ENCODE measurements at regions not wholly inside any gene's neighbourhood (a gene's known extent, or its start where the extent isn't known, plus 50 kb on each side); places are given as distances from the start of the nearest gene placed in this dataset.

GRCh38 chr2:221161186-221161585 is 410.9 kb downstream of the EPHA4 start:
- H4K20me1 ChIP-seq (ENCODE audit: low read length), result no peaks in the 10 kb centered on the region
- H2AFZ ChIP-seq (ENCODE audit: low read length), result no peak overlapping the region
- intact Hi-C loops (cut with micrococcal nuclease), result no loop called here
- H3K9me3 ChIP-seq (ENCODE audit: low read length), result no peaks in the 10 kb centered on the region
- POLR2A ChIA-PET (ENCODE audit: unreplicated experiment), result no interaction called here
- DNase-seq, result no peak
- no peaks in the 10 kb centered on the region for H3F3A ChIP-seq (ENCODE audit: low read length, unreplicated experiment)
- no TSS peak for BruUV-seq (replicated peaks)
- H3K27me3 ChIP-seq (ENCODE audit: low read length), result peaks cover 4% of the 10 kb centered on the region; the same call in 1 of the 2 replicates
- no peaks in the 10 kb centered on the region for H3K4me1 ChIP-seq (ENCODE audit: insufficient read depth, low read length)
- no peak overlapping the region for H3K9ac ChIP-seq (ENCODE audit: low read length)
- H3K79me2 ChIP-seq (ENCODE audit: low read length), result no peaks in the 10 kb centered on the region
- CTCF ChIA-PET, result no interaction called here
- no peak for ATAC-seq
- no peak overlapping the region for H3K4me3 ChIP-seq (ENCODE audit: low read length)
- TF ChIP-seq EZH2phosphoT487 (IDR thresholded peaks at IDR 0.05; ENCODE audit: borderline replicate concordance, low read length) (no peak), EZH2 (IDR thresholded peaks at IDR 0.05; ENCODE audit: low read length, unreplicated experiment) (no peak), CTCF (conservative IDR thresholded peaks at IDR 0.05; ENCODE audit: low read depth, low read length) (no peak)
- no peaks in the 10 kb centered on the region for H3K36me3 ChIP-seq (ENCODE audit: low read depth, low read length)
- H3K4me2 ChIP-seq (ENCODE audit: low read length), result no peak overlapping the region
- H3K9me2 ChIP-seq (replicated peaks; ENCODE audit: low read length), result no peaks in the 10 kb centered on the region
- no peak overlapping the region for H3K27ac ChIP-seq (ENCODE audit: low read length)

- no peak for TF ChIP-seq CTCF (conservative IDR thresholded peaks at IDR 0.05; ENCODE audit: low read depth, low read length)
- no TSS peak for BruUV-seq (replicated peaks)
- no peak for ATAC-seq
These were observed 405.8 kb downstream of the EPHA4 start for GRCh38 chr2:221166292-221166691.

GRCh38 chr2:221167561-221167960 is 404.5 kb downstream of the EPHA4 start:
- Histone ChIP-seq H3K36me3 (ENCODE audit: low read depth, low read length) (no peaks in the 10 kb centered on the region), H3F3A (ENCODE audit: low read length, unreplicated experiment) (no peaks in the 10 kb centered on the region), H3K9me3 (ENCODE audit: low read length) (no peaks in the 10 kb centered on the region), H4K20me1 (ENCODE audit: low read length) (no peaks in the 10 kb centered on the region), H3K4me1 (ENCODE audit: insufficient read depth, low read length) (no peaks in the 10 kb centered on the region), H2AFZ (ENCODE audit: low read length) (no peak overlapping the region), H3K79me2 (ENCODE audit: low read length) (no peaks in the 10 kb centered on the region), H3K4me3 (ENCODE audit: low read length) (no peak overlapping the region), H3K9ac (ENCODE audit: low read length) (no peak overlapping the region), H3K27ac (ENCODE audit: low read length) (no peak overlapping the region), H3K27me3 (ENCODE audit: low read length) (0 out of 2 replicates have a peak, but pooled peaks cover 11% of the 10 kb centered on the region), H3K4me2 (ENCODE audit: low read length) (no peak overlapping the region), H3K9me2 (replicated peaks; ENCODE audit: low read length) (no peaks in the 10 kb centered on the region)
- POLR2A ChIA-PET (ENCODE audit: unreplicated experiment), result no interaction called here
- intact Hi-C loops (cut with micrococcal nuclease), result no loop called here
- TF ChIP-seq CTCF (conservative IDR thresholded peaks at IDR 0.05; ENCODE audit: low read depth, low read length) (no peak), EZH2 (IDR thresholded peaks at IDR 0.05; ENCODE audit: low read length, unreplicated experiment) (no peak), EZH2phosphoT487 (IDR thresholded peaks at IDR 0.05; ENCODE audit: borderline replicate concordance, low read length) (no peak)
- DNase-seq, result no peak
- no TSS peak for BruUV-seq (replicated peaks)
- CTCF ChIA-PET, result no interaction called here
- ATAC-seq, result no peak

More at GRCh38 chr2:221166292-221166691, 405.8 kb downstream of the EPHA4 start:
- Histone ChIP-seq H3K79me2 (ENCODE audit: low read length) (no peaks in the 10 kb centered on the region), H3K9me2 (replicated peaks; ENCODE audit: low read length) (no peaks in the 10 kb centered on the region), H3K27ac (ENCODE audit: low read length) (no peak overlapping the region), H3K27me3 (ENCODE audit: low read length) (no peaks in the 10 kb centered on the region), H3K4me1 (ENCODE audit: insufficient read depth, low read length) (no peaks in the 10 kb centered on the region), H4K20me1 (ENCODE audit: low read length) (no peaks in the 10 kb centered on the region), H3F3A (ENCODE audit: low read length, unreplicated experiment) (no peaks in the 10 kb centered on the region), H3K4me3 (ENCODE audit: low read length) (no peak overlapping the region), H3K4me2 (ENCODE audit: low read length) (no peak overlapping the region), H3K9me3 (ENCODE audit: low read length) (no peaks in the 10 kb centered on the region), H3K9ac (ENCODE audit: low read length) (no peak overlapping the region), H2AFZ (ENCODE audit: low read length) (no peak overlapping the region), H3K36me3 (ENCODE audit: low read depth, low read length) (no peaks in the 10 kb centered on the region)
- POLR2A ChIA-PET (ENCODE audit: unreplicated experiment), result no interaction called here
- intact Hi-C loops (cut with micrococcal nuclease), result no loop called here
- no peak for DNase-seq
- CTCF ChIA-PET, result no interaction called here
